ENCODE measurements at regions not wholly inside any gene's neighbourhood (a gene's known extent, or its start where the extent isn't known, plus 50 kb on each side); places are given as distances from the start of the nearest gene placed in this dataset.
A peak's percentile ranks its signal among the peaks of the same experiment; 100 is the strongest.
"Not testable (repeated sequence)": the region's sequence is repeated elsewhere in the genome, so short reads cannot be mapped to it uniquely, and the experiment has no call there.

DNA sequence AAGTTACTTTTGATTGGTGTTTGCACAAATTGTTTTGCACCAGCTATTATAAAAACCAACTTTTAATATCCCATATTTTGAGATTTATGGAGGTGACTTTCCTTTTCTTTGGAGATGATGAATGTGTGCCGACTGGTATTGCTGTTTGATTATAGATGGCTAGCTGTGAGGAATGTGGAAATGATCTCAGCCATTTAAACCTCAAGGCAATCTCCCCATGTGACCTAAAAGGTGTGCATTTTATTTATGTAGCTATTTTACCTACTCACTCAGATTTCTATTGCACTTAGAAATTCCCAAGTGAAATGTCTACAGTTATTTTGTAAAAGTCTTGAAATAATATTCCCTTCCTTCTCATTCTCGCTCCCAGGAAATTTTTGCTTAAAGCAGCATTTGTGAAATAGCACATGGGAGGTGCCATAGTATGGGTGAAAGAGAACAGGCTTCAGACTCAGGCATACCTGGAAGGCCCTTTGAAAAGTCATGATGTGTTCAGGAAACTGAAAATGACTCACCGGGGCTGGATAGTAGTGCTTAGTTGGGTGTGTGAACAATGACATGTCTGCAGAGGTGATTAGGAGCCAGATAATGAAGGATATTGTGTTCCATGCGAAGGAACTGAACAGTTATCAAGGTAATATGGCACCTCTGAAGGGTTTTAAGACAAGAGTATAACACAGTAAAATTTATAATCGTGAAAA, 247.6 kb downstream of the CBLL2 start:
- no peak for DNase-seq (ENCODE audit: insufficient read length, low spot score)

DNA sequence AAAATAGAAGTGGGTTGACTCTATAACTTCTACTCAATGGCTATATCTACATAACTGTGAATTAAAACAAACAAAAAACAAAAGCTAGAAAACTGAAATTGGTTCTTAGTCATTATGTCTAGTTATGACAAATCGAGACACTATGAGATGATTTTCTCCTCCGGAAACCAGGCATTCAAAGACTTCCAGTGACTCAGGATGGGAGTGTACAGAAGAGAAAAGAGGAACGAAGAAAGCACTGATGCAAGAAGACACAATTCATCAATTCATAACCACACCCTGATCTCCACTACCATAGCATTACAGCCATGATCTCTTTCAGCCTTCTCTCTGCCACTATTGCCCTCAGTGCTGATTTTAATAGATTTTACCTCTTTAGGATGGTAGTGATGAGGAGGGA, 253.6 kb downstream of the CBLL2 start:
- DNase-seq (ENCODE audit: insufficient read length, low spot score) (peak; percentile 36), FAIRE-seq (peak; percentile 88)

More for the DNA sequence above, 247.6 kb downstream of the CBLL2 start:
- FAIRE-seq: peak; percentile 67

- FAIRE-seq: no peak
- DNase-seq (ENCODE audit: insufficient read length, low spot score): no peak
Measured at GRCh38 chrX:22527302-22527701, 254.6 kb downstream of the CBLL2 start.

GRCh38 chrX:22533898-22534297, 261.2 kb downstream of the CBLL2 start:
- DNase-seq (ENCODE audit: insufficient read length, low spot score): no peak
- FAIRE-seq: peak; percentile 51

DNA sequence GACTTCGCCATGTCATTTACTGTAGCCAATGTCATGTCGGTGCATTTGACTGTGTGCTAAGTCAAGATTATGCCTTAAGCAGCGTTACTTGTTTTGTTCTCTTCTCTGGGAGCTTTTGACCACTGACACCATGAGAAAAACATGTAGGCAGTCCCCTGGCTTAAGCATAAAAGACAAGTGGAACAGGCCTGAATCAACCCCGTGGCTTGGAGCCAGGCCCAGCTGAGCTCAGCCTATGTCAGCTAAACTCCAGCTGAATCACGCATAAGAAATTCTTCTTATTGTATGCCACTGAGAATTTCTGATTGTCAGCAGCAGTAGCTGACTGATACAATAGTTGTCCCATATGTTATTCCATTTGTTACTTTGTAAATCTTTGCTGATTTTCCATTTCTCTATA, 261.9 kb downstream of the CBLL2 start:
- FAIRE-seq: peak; percentile 97
- no peak for DNase-seq (ENCODE audit: insufficient read length, low spot score)

DNA sequence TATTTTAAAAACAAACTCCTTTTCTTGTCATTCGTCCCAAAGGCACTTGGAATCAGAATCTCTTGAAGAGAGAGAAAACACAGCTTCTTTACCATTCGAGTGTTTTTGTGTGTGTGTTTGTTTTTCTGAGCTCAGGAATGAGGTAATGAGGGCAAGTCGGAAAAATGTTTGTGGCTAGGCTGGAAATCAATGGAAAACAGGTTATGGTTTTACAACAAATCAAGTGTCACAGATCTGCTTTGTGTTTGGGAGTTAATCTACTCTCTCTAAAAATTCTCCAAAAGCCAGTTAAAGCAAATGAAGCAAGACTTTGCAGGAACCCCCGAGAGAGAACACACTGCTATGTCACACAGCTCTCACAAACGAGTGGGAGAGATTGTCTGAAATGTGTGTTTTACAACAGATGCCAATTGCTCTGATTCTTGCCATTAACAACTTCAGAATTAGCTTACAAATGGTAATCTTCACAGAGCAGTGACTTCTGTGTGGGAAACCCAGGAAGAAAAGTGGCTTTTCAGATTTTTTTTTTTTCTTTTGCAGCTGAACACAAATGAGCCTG, 264.1 kb downstream of the CBLL2 start:
- no peak for DNase-seq (ENCODE audit: insufficient read length, low spot score)
- FAIRE-seq: no peak

DNA sequence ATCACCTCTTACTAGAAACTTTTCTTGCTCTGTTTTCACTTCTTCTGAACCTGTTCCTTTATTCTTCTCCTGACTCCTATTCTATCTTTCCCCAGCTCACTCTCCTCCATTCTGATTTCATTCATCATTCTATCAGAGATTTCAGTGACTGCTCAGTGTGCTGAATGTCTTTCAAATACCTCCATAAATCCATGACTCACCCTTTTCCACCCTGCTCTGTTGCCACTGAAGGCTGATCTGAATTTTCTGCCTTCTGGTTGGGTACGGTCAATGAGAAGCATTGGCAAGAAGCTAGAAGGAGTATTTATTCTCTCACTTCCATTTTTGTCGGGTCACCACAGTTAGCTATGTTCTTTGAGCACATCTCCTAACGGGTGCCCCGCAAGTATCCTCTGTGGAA, 265.9 kb downstream of the CBLL2 start:
- FAIRE-seq (peak; percentile 51), DNase-seq (ENCODE audit: insufficient read length, low spot score) (no peak)

DNA sequence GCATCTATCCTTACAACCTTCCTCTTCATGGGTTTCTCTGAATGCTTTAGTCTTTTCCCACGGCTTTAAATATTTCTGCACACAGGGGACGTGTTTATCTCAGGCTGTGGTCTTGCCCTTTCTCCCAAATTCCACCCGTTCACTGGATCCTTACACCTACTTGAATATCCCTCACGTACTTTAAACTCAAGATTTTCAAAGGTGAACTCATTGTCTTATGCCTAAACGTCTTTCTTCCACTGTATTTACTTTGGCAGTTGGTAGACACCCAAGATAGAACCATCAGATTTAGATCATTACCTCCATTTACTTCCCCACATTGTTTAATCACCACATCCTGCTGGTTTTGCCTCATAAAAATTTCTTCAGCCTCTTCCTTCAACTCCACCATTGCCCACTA, 269.2 kb downstream of the CBLL2 start:
- peak; percentile 54 for FAIRE-seq
- no peak for DNase-seq (ENCODE audit: insufficient read length, low spot score)

- no peak for DNase-seq (ENCODE audit: insufficient read length, low spot score)
- no peak for FAIRE-seq
Measured at GRCh38 chrX:22542641-22543040, 269.9 kb downstream of the CBLL2 start.

GRCh38 chrX:22559506-22559905, 286.8 kb downstream of the CBLL2 start:
- no peak for FAIRE-seq
- DNase-seq (ENCODE audit: insufficient read length, low spot score): no peak

DNA sequence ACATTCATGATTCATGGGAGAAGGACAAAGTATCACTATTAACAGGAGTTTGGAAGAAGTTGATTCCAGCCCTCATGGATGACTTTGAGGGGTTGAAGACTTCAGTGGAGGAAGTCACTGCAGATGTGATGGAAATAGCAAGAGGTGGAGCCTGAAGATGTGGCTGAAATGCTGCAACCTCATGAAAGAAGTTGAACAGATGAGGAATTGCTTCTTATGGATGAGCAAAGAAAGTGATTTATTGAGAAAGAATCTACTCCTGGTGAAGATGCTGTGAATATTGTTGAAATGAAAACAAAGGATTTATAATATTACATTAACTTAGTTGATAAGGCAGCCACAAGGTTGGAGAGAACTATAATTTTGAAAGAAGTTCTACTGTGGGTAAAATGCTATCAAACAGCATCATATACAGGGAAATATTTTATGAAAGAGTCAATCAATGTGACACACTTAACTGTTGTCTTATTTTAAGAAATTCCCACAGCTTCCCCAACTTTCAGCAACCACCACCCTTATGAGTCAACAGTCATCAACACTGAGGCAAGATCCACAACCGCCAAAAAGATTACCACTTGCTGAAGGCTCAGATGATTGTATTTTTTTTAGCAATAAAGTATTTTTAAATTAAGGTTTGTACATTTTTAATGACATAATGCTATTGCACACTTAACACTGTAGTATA, 302.6 kb downstream of the CBLL2 start:
- FAIRE-seq: no peak
- no peak for DNase-seq (ENCODE audit: insufficient read length, low spot score)

- peak; percentile 17 for DNase-seq (ENCODE audit: insufficient read length, low spot score)
- peak; percentile 71 for FAIRE-seq
Measured at GRCh38 chrX:22577181-22577580, 304.5 kb downstream of the CBLL2 start.

GRCh38 chrX:22585831-22586230, 313.1 kb downstream of the CBLL2 start:
- FAIRE-seq: no peak
- DNase-seq (ENCODE audit: insufficient read length, low spot score): no peak

GRCh38 chrX:22589845-22590244, 317.1 kb downstream of the CBLL2 start:
- no peak for FAIRE-seq
- no peak for DNase-seq (ENCODE audit: insufficient read length, low spot score)

- FAIRE-seq: no peak
- DNase-seq (ENCODE audit: insufficient read length, low spot score): no peak
Measured at GRCh38 chrX:22594766-22595165, 322.1 kb downstream of the CBLL2 start.

DNA sequence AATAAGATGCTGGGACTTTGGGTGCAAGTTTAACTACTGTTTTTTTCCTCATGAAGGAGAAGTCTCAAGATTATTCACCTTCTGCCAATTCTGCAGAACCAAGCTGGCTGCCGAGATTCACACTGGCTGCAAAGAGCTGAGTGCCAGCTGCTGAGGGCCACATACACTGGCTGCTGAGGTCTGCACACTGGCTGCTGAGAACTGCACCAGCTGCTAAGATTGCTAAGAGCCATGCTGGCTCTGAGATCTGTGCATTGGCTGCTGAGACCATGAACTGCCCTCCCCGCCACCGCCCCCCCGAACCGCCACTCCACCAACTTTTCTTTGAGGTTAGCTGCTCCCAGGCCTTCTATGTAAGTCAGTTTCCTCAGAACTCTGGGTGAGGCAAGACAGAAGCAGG, 330.3 kb downstream of the CBLL2 start:
- no peak for FAIRE-seq

DNA sequence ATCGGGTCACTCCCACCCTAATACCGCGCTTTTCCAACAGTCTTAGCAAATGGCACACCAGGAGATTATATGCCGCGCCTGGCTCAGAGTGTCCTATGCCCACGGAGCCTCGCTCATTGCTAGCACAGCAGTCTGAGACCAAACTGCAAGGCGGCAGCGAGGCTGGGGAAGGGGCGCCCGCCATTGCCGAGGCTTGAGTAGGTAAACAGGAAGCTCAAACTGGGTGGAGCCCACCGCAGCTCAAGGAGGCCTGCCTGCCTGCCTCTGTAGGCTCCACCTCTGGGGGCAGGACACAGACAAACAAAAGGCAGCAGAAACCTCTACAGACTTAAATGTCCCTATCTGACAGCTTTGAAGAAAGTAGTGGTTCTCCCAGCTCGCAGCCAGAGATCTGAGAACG, 336.7 kb downstream of the CBLL2 start:
- DNase-seq (ENCODE audit: insufficient read length, low spot score); FAIRE-seq: not testable (repeated sequence)

More for the DNA sequence above, 330.3 kb downstream of the CBLL2 start:
- no peak for DNase-seq (ENCODE audit: insufficient read length, low spot score)

DNA sequence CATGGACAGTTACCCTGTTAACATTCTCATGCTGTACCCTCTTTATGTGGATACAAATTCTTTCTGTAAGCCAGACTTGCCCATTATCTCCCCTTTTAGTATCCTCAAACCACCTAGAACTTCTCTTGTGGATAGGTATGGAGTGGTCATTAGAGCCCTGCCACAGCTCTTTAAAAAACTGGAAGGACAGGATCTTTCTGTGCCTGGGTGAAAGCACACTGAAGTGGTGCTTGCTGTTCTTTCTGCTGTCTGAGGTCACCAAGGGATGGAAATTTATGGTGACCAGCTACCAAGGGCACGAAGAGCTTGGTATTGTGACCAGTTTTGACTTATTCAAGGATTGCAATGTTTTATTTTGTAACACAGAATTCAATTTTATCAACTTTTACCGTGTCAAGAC, 344.2 kb downstream of the CBLL2 start:
- DNase-seq (ENCODE audit: insufficient read length, low spot score) (no peak), FAIRE-seq (no peak)

DNA sequence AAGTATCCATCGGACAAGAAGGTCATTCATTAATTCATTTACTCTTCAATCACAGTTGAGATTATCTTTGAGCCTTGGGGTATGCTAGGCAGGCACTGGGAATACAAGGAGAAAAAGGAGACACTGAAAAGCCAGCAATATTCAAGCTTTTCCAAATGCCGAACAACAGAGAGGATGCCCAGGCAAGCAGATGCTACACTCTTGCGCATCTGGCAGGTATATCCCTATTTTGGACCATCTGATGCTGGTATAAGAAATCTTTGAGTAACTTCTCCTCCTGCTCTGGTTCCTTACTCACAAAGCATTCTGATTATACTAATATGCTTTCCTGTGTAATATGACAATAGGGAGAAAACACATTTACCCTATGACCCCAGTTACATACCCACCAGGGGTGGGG, 354.9 kb downstream of the CBLL2 start:
- FAIRE-seq: no peak

DNA sequence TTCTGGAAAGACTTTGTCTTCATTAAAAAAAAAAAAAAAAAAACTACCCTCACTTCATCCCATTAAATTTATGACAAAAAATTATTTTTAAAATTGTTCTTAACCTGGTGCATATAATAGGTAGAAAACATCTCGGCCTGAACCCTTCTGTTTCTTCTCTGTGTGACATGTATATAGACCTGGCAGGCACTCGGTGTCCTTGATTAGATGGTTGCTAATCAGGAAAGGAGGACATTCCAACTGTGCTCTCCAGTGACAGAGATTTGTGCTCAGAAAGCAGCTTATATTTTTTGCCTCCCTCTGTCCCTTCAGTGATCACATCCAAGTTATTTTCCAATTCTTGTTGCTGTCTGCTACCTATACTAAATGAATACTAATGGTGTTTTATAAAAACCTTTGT, 355.6 kb downstream of the CBLL2 start:
- FAIRE-seq: no peak
- no peak for DNase-seq (ENCODE audit: insufficient read length, low spot score)

More for the DNA sequence above, 354.9 kb downstream of the CBLL2 start:
- DNase-seq (ENCODE audit: insufficient read length, low spot score): no peak

GRCh38 chrX:22629105-22629725, 356.5 kb downstream of the CBLL2 start:
- FAIRE-seq (peak; percentile 51), DNase-seq (ENCODE audit: insufficient read length, low spot score) (peak; percentile 13)

GRCh38 chrX:22634083-22634482, 361.4 kb downstream of the CBLL2 start:
- FAIRE-seq (no peak), DNase-seq (ENCODE audit: insufficient read length, low spot score) (no peak)

Measured in HTR-8/SVneo (cell line).